ENCODE measurements at regions not wholly inside any gene's neighbourhood (a gene's known extent, or its start where the extent isn't known, plus 50 kb on each side); places are given as distances from the start of the nearest gene placed in this dataset.

GRCh38 chr1:221851336-221851735 lies 109.4 kb upstream of the DUSP10 start:
- TF ChIP-seq EZH2 (optimal IDR thresholded peaks at IDR 0.05; ENCODE audit: low read depth, low read length) (no peak), CTCF (IDR thresholded peaks at IDR 0.05; ENCODE audit: low read length) (no peak), EZH2phosphoT487 (IDR thresholded peaks at IDR 0.05; ENCODE audit: low read length) (no peak)
